ENCODE measurements at regions not wholly inside any gene's neighbourhood (a gene's known extent, or its start where the extent isn't known, plus 50 kb on each side); places are given as distances from the start of the nearest gene placed in this dataset.

DNA sequence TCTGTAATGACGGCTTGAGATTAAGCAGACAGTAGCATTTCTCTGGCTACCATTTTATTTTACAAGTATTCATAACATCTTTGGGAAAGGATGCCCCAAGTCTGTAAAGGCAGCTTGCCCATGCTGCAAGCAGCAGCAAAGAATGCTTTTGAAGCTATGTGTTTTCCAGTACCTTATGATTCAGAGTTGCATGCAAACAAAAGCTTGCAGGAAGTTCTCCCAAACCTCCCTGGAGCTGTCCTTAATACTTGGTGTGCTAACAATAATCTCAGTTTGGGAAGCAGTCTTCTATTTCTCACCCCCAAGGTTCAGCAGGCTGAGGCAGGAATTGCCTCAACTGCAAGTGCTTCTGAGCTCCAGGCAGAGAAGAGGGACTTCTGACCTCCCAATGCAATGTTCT is 60.8 kb downstream of the CCNA1 start:
- TF ChIP-seq, protein P1, sequence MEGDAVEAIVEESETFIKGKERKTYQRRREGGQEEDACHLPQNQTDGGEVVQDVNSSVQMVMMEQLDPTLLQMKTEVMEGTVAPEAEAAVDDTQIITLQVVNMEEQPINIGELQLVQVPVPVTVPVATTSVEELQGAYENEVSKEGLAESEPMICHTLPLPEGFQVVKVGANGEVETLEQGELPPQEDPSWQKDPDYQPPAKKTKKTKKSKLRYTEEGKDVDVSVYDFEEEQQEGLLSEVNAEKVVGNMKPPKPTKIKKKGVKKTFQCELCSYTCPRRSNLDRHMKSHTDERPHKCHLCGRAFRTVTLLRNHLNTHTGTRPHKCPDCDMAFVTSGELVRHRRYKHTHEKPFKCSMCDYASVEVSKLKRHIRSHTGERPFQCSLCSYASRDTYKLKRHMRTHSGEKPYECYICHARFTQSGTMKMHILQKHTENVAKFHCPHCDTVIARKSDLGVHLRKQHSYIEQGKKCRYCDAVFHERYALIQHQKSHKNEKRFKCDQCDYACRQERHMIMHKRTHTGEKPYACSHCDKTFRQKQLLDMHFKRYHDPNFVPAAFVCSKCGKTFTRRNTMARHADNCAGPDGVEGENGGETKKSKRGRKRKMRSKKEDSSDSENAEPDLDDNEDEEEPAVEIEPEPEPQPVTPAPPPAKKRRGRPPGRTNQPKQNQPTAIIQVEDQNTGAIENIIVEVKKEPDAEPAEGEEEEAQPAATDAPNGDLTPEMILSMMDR (conservative IDR thresholded peaks at IDR 0.05; ENCODE audit: low read length), result no peak
- no peak for DNase-seq (ENCODE audit: low read depth)
- H3K4me3 ChIP-seq (ENCODE audit: low read length), result no peak overlapping the region

DNA sequence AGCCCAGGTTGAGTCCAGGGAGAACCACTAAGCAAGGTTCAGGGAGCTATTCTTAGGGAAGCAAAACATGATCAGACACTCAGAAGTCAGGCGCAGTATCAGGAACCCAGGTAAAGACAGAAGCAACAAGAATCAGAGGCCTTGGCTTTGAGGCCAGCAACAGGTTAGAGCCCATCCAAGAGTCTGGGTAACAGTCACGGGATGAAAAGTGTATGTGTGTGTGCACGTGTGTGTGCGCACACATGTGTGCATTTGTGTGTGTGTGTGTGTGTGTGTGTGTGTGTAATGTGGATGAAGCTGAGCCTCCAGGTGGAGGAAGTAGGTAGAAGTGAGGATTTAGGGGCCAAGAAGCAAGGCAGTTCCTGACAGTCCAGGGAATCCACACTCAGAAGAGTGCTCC is 63.1 kb downstream of the CCNA1 start:
- no peak overlapping the region for H3K4me3 ChIP-seq (ENCODE audit: low read length)
- no peak for DNase-seq (ENCODE audit: low read depth)
- TF ChIP-seq, protein P1 (conservative IDR thresholded peaks at IDR 0.05; ENCODE audit: low read length), result no peak

DNA sequence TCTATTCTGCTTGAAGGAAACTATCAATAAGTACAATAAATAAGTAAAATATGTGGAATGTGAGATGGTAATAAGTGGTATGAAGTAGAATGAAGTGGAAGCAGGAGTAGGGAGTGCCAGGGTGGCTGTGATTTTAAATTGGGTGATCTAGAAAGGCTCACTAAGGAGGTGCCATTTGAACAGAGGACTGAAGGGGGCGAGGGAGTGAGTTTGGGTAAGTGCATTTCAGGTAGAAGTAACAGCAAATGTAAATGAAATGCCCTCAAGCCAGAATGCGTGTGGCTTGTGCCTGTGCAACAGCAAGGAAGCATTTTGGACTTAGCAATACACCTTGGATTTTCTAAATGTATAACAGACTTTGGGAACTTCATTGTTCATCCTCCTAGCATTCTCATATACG is 77.1 kb downstream of the CCNA1 start:
- H3K4me3 ChIP-seq (ENCODE audit: low read length), result no peak overlapping the region
- DNase-seq (ENCODE audit: low read depth), result no peak
- TF ChIP-seq, protein P1 (conservative IDR thresholded peaks at IDR 0.05; ENCODE audit: low read length), result no peak

DNA sequence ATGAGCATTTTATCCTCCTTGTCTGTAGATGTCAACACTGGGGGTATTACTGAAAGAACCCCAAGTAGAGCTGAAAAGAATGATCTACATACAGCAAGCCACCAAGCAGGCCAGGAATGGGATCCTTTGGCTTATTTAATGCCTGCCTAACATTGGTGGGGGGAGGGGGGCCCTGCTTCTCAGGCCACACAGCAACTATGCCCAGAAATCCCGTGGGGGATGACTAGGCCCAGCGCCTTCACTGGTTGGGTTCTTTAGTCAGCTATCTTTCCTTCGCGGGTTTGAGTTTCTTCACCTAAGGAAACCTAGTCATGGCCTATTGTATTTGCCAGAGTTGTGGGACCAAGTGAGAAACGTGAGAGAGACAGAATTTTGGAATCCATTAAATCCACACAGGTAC is 80.5 kb downstream of the CCNA1 start:
- no peak for DNase-seq (ENCODE audit: low read depth)
- H3K4me3 ChIP-seq (ENCODE audit: low read length), result no peak overlapping the region
- TF ChIP-seq, protein P1 (conservative IDR thresholded peaks at IDR 0.05; ENCODE audit: low read length), result no peak

DNA sequence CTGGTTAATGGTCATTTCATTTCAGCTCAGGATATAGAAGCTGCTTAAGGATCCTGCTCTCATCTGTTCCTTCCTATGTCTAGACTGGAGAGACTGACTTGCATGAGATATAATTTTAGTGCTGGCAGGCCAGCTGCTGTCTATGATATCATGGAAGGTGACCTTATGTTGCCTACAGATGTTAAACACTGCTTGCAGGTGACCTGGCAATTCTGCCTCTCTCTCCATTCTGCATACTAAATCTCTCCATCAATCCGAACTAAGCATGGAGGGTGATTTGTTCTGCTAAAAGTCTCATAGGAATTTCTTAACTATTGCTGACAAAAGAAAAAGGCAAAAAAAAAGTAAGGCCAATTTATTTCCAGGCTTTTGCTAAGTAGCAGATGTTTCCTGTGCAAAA is 81.0 kb downstream of the CCNA1 start:
- no peak for DNase-seq (ENCODE audit: low read depth)
- no peak overlapping the region for H3K4me3 ChIP-seq (ENCODE audit: low read length)
- TF ChIP-seq, protein P1 (conservative IDR thresholded peaks at IDR 0.05; ENCODE audit: low read length), result no peak

DNA sequence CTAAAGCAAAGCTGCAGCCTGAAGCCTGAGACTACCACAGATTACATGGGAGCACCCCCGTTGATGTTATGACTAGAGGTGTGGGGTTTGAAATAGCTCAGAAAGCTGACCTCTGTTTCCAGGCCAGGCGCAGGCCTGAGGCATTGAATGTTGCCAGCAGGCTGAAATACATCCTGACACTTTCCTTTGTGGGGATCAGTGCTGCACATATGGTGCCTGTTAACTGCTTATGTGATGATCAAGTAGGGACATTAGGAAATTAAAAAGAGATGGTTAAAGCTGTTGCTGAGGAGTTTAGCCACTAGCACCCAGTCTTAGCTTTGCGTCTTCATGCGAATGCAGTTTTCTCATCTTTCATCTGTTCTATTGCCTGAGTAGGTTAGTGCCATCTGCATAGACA is 83.2 kb downstream of the CCNA1 start:
- TF ChIP-seq, protein P1 (conservative IDR thresholded peaks at IDR 0.05; ENCODE audit: low read length), result no peak
- H3K4me3 ChIP-seq (ENCODE audit: low read length), result no peak overlapping the region
- no peak for DNase-seq (ENCODE audit: low read depth)

DNA sequence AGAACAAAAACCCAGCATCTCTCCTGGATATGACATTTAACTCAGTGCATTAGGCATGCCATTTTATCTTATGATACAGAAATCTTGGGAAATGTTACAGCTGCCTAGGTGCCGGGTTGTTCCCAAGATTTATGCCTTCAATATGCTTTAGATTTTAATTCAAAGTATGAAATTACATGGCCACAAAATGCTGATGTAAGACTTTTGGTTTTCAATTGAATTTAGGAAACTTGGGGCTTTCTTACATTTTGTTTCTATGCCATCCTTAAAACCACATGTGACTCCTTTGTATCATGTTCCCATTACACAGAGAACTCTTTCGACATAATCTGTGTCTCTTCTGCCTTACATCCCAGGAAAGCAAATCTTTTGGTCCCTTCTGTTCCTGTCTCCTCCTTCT is 83.9 kb downstream of the CCNA1 start:
- TF ChIP-seq, protein P1 (conservative IDR thresholded peaks at IDR 0.05; ENCODE audit: low read length), result no peak
- DNase-seq (ENCODE audit: low read depth), result no peak
- no peak overlapping the region for H3K4me3 ChIP-seq (ENCODE audit: low read length)
